ENCODE measurements at regions not wholly inside any gene's neighbourhood (a gene's known extent, or its start where the extent isn't known, plus 50 kb on each side); places are given as distances from the start of the nearest gene placed in this dataset.

DNA sequence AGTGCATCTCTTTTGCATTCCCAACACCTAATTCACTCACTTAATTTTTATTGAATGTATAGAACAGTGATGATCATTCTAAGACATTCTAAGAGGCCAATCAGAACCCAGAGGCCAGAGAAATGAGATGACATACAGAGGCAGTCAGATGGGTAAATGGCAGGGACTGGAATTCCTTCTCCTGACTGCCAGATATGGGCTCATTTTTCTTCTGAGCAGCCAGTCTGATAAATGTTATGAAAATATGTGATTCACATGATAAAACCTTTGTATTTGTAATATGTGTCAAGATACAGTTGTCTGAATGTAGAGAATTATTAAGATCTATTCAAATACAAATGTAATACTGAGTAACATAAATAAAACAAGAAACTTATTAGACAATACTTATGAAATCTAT, 277.8 kb downstream of the EPM2A start:
- no peak for TF ChIP-seq CTCF (IDR thresholded peaks at IDR 0.05; ENCODE audit: low read length)
- TF ChIP-seq EZH2 (optimal IDR thresholded peaks at IDR 0.05; ENCODE audit: low read depth, low read length), result no peak
